Brain microvascular endothelial cell (primary cell): ENCODE measurements at regions not wholly inside any gene's neighbourhood (a gene's known extent, or its start where the extent isn't known, plus 50 kb on each side); places are given as distances from the start of the nearest gene placed in this dataset.
A peak's percentile ranks its signal among the peaks of the same experiment; 100 is the strongest.

Source experiments
- DNase-seq: peaks from one replicate; pipeline ENCODE4 v3.0.0-alpha.2; 2020
- H3K27ac ChIP-seq: fragments of 250-450 bp; sonication (Bioruptor Pico); 2 replicates; pipeline ENCODE4 v1.5.1; 2020; ENCODE audit warnings: mild to moderate bottlenecking, moderate library complexity
- H3K27me3 ChIP-seq: fragments of 250-450 bp; sonication (Bioruptor Pico); replicated peaks from 2 replicates; pipeline ENCODE4 v1.5.1; 2020; ENCODE audit warnings: mild to moderate bottlenecking
- H3K36me3 ChIP-seq: fragments of 250-450 bp; sonication (Bioruptor Pico); replicated peaks from 2 replicates; pipeline ENCODE4 v1.5.1; 2020; ENCODE audit warnings: mild to moderate bottlenecking
- H3K4me3 ChIP-seq: 2 replicates; pipeline ENCODE4 v1.5.1; 2011; ENCODE audit warnings: low read depth, mild to moderate bottlenecking, control low read depth, low read length, moderate library complexity
- CTCF ChIP-seq: IDR thresholded peaks from 2 replicates; pipeline ENCODE4 v1.5.1; 2011; ENCODE audit warnings: low read depth, mild to moderate bottlenecking, moderate library complexity, low read length, control low read depth, inconsistent platforms; ENCODE audit errors: missing control alignments
- in situ Hi-C: cut with HindIII; loops from 2 replicates; pipeline ENCODE4 v1.10.0; 2017; ENCODE audit warnings: low sequenced_read_pairs, low pct_ligation_motif_present

GRCh38 chr20:36094497-36094896 is 60.0 kb upstream of the EPB41L1 start:
- peaks cover 4% of the 10 kb centered on the region for H3K27me3 ChIP-seq
- no peaks in the 10 kb centered on the region for H3K36me3 ChIP-seq
- no peak for TF ChIP-seq CTCF
- DNase-seq, result no peak
- H3K27ac ChIP-seq, result no peak overlapping the region
- in situ Hi-C loops, result no loop called here
- H3K4me3 ChIP-seq, result no peak overlapping the region

GRCh38 chr20:36096435-36096834 is 58.1 kb upstream of the EPB41L1 start:
- DNase-seq, result no peak
- in situ Hi-C loops, result no loop called here
- Histone ChIP-seq H3K27ac (no peak overlapping the region), H3K4me3 (no peak overlapping the region), H3K36me3 (no peaks in the 10 kb centered on the region), H3K27me3 (peaks cover 4% of the 10 kb centered on the region)
- TF ChIP-seq CTCF, result no peak

GRCh38 chr20:36097337-36098151 is 57.0 kb upstream of the EPB41L1 start:
- no peak for TF ChIP-seq CTCF
- in situ Hi-C loops, result no loop called here
- H3K4me3 ChIP-seq, result no peak overlapping the region
- no peaks in the 10 kb centered on the region for H3K36me3 ChIP-seq
- H3K27me3 ChIP-seq, result no peaks in the 10 kb centered on the region
- peak; percentile 71 for DNase-seq
- no peak overlapping the region for H3K27ac ChIP-seq

- H3K27me3 ChIP-seq, result no peaks in the 10 kb centered on the region
- no peak overlapping the region for H3K4me3 ChIP-seq
- no peak for DNase-seq
- no peak overlapping the region for H3K27ac ChIP-seq
- no peak for TF ChIP-seq CTCF
- in situ Hi-C loops, result no loop called here
- no peaks in the 10 kb centered on the region for H3K36me3 ChIP-seq
Measured at GRCh38 chr20:36098364-36098763, 56.2 kb upstream of the EPB41L1 start.

GRCh38 chr20:36099106-36099505 is 55.4 kb upstream of the EPB41L1 start:
- no peak overlapping the region for H3K4me3 ChIP-seq
- in situ Hi-C loops, result no loop called here
- no peak for TF ChIP-seq CTCF
- no peak overlapping the region for H3K27ac ChIP-seq
- no peaks in the 10 kb centered on the region for H3K36me3 ChIP-seq
- no peak for DNase-seq
- no peaks in the 10 kb centered on the region for H3K27me3 ChIP-seq

GRCh38 chr20:36101192-36101591 is 53.3 kb upstream of the EPB41L1 start:
- in situ Hi-C loops, result no loop called here
- no peaks in the 10 kb centered on the region for H3K27me3 ChIP-seq

More at GRCh38 chr20:36101192-36101591, 53.3 kb upstream of the EPB41L1 start:
- Histone ChIP-seq H3K4me3 (no peak overlapping the region), H3K36me3 (no peaks in the 10 kb centered on the region), H3K27ac (no peak overlapping the region)
- no peak for DNase-seq
- TF ChIP-seq CTCF, result no peak
